ENCODE measurements at regions not wholly inside any gene's neighbourhood (a gene's known extent, or its start where the extent isn't known, plus 50 kb on each side); places are given as distances from the start of the nearest gene placed in this dataset.

- no peak for TF ChIP-seq CTCF (IDR thresholded peaks at IDR 0.05)
- no peak for TF ChIP-seq POLR2A (IDR thresholded peaks at IDR 0.05)
Observed at GRCh38 chr14:58823312-58823711, 185.6 kb downstream of the DACT1 start.

All from vagina (tissue), 2 donors.